Common myeloid progenitor, CD34-positive (primary cell): ENCODE measurements at regions not wholly inside any gene's neighbourhood (a gene's known extent, or its start where the extent isn't known, plus 50 kb on each side); places are given as distances from the start of the nearest gene placed in this dataset.

ENCODE experiments used
- CTCF ChIA-PET: fragments of 350-600 bp; sonication (Branson Sonifier 250); formaldehyde crosslinking; loops from one replicate; lab custom pipeline; 2021; ENCODE audit warnings: antibody characterized with exemption; lab: Charles Lee
- POLR2A ChIA-PET: fragments of 350-600 bp; sonication (Branson Sonifier 250); formaldehyde crosslinking; loops from one replicate; lab custom pipeline; 2021; ENCODE audit warnings: antibody characterized with exemption; lab: Charles Lee
- DNase-seq, 3 donors: peaks; one replicate each; pipeline versions ENCODE4 v3.0.0 to v3.0.0-alpha.2; 2013
- H3K27ac ChIP-seq, 2 experiments: 1 replicate in 1 of 2; 2 replicates in 1 of 2; pipeline ENCODE4 v1.7.0; 2013; ENCODE audit warnings: inconsistent platforms in 2 of 2, low read length in 2 of 2, mild to moderate bottlenecking in 2 of 2, low read depth in 1 of 2, moderate library complexity in 1 of 2; ENCODE audit not compliant: severe bottlenecking in 2 of 2, insufficient read depth in 1 of 2, poor library complexity in 1 of 2
- H3K27me3 ChIP-seq, 5 experiments: replicated peaks in 2 of 5; 1 replicate in 3 of 5; 2 replicates in 2 of 5; pipeline versions ENCODE4 v1.6.1 to v1.7.0; 2013; ENCODE audit warnings: low read length in 4 of 5, mild to moderate bottlenecking in 2 of 5, moderate library complexity in 2 of 5, inconsistent platforms in 1 of 5; ENCODE audit not compliant: insufficient read depth in 5 of 5, control insufficient read depth in 4 of 5
- H3K36me3 ChIP-seq, 4 experiments: 1 replicate in 2 of 4; 2 replicates in 2 of 4; pipeline versions ENCODE4 v1.6.1 to v1.7.0; 2013; ENCODE audit warnings: low read length in 3 of 4, control low read depth in 1 of 4, mild to moderate bottlenecking in 1 of 4; ENCODE audit not compliant: control insufficient read depth in 4 of 4, insufficient read depth in 4 of 4
- H3K4me1 ChIP-seq, 4 experiments: 1 replicate in 3 of 4; 2 replicates in 1 of 4; pipeline versions ENCODE4 v1.6.1 to v1.7.1; 2013; ENCODE audit warnings: low read length in 3 of 4, mild to moderate bottlenecking in 3 of 4, control low read depth in 1 of 4, inconsistent platforms in 1 of 4, moderate library complexity in 1 of 4; ENCODE audit not compliant: control insufficient read depth in 4 of 4, insufficient read depth in 4 of 4; ENCODE audit errors: control extremely low read depth in 1 of 4
- H3K4me3 ChIP-seq, 7 experiments: 1 replicate in 4 of 7; 2 replicates in 3 of 7; pipeline versions ENCODE4 v1.5.1 to v1.7.0; 2013; ENCODE audit warnings: mild to moderate bottlenecking in 7 of 7, low read length in 6 of 7, moderate library complexity in 6 of 7, inconsistent platforms in 2 of 7, low read depth in 2 of 7, control low read depth in 1 of 7; ENCODE audit not compliant: insufficient read depth in 4 of 7, control insufficient read depth in 1 of 7; ENCODE audit errors: extremely low read depth in 1 of 7
- H3K9me3 ChIP-seq, 5 experiments: 1 replicate in 4 of 5; 2 replicates in 1 of 5; pipeline versions ENCODE4 v1.6.1 to v1.7.1; 2013; ENCODE audit warnings: low read length in 4 of 5, mild to moderate bottlenecking in 2 of 5, inconsistent platforms in 1 of 5, low read depth in 1 of 5, moderate library complexity in 1 of 5; ENCODE audit not compliant: control insufficient read depth in 4 of 5, insufficient read depth in 2 of 5; ENCODE audit errors: control extremely low read depth in 1 of 5
- WGBS: methylation state at CpG from one replicate; pipeline ENCODE4 v1.1.5; 2013; ENCODE audit not compliant: insufficient coverage; 5-methylcytosine and 5-hydroxymethylcytosine counted together

DNA sequence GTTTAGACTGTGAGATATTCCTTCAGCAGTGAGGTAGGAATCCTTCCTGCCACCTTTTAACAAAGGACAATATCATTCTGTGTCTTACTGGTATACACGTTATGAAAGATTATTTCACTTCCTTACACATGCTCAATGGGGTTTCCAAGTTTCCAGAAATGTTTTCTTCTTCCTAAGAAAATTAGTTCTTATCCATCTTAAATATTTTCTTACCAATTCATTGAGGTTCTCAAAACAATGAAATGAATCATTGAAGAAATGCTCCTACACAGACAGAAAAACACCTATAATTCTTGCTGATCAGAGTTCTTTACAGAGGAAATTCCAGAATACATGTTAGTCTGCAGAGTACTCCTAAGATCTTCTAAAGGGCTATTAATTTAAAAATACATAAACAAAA is 51.4 kb upstream of the SEC61G start:
- ChIA-PET CTCF (no interaction called here), POLR2A (no interaction called here)
- Histone ChIP-seq H3K4me1 (peaks cover 0 to 7% (median 3%) of the 10 kb centered on the region in 4 experiments), H3K27ac (no peak overlapping the region), H3K27me3 (no peaks in the 10 kb centered on the region), H3K9me3 (no peaks in the 10 kb centered on the region), H3K36me3 (no peaks in the 10 kb centered on the region), H3K4me3 (no peak overlapping the region)
- DNase-seq, result no peak
- no CpG with 5 or more reads among the region's 1 CpG for WGBS

DNA sequence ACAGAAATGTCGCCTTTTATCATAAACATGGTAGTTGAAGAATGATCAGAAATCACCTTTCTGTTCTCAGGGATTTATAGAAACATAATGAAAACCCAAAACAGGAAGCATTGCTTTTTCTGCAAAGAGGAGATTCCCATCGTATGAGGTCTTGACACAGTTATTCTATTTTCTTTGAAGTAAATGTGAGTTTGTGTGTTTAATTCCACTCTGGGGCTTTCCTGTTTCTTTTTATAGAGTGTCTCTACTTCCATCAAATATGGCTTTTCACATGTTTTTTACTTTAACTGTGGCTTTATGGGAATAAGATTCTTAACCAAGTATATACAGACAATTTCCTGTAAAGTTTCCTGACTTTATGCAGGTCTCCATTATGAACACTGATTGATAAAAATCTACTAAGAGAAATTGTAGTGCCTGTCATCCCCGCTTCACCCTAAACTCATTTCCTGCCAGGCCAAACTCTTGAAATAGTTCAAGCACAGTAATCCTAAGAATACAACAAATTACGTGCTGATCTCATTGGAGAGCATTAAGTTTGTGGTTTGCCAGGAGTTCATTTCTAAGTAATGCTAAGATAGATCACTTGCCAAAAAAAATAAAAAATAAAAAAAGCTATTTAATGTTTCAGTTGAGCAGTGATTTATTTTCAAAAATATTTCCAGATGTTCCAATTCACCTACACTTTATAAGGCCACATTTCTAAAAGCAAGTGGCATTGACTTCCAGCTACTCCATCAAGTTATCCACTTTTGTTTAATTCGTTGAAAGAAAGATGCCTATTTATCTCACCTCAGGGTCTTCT is 52.2 kb upstream of the SEC61G start:
- no peak for DNase-seq

GRCh38 chr7:54811846-54812254 is 52.8 kb upstream of the SEC61G start:
- Histone ChIP-seq H3K27me3 (no peaks in the 10 kb centered on the region), H3K27ac (no peak overlapping the region), H3K9me3 (no peaks in the 10 kb centered on the region), H3K4me3 (no peak overlapping the region), H3K36me3 (no peaks in the 10 kb centered on the region), H3K4me1 (peaks cover 0 to 7% (median 3%) of the 10 kb centered on the region in 4 experiments)
- no peak for DNase-seq
- CTCF ChIA-PET, result no interaction called here
- WGBS, result 87% methylated on average over 7 of the region's 8 CpGs
- POLR2A ChIA-PET, result no interaction called here

More for the DNA sequence above, 52.2 kb upstream of the SEC61G start:
- Histone ChIP-seq H3K27me3 (no peaks in the 10 kb centered on the region), H3K27ac (no peak overlapping the region), H3K9me3 (no peaks in the 10 kb centered on the region), H3K4me3 (no peak overlapping the region), H3K4me1 (peaks cover 0 to 7% (median 3%) of the 10 kb centered on the region in 4 experiments), H3K36me3 (no peaks in the 10 kb centered on the region)
- POLR2A ChIA-PET, result no interaction called here
- CTCF ChIA-PET, result no interaction called here
- 100% methylated on average over 1 of the region's 5 CpGs for WGBS

DNA sequence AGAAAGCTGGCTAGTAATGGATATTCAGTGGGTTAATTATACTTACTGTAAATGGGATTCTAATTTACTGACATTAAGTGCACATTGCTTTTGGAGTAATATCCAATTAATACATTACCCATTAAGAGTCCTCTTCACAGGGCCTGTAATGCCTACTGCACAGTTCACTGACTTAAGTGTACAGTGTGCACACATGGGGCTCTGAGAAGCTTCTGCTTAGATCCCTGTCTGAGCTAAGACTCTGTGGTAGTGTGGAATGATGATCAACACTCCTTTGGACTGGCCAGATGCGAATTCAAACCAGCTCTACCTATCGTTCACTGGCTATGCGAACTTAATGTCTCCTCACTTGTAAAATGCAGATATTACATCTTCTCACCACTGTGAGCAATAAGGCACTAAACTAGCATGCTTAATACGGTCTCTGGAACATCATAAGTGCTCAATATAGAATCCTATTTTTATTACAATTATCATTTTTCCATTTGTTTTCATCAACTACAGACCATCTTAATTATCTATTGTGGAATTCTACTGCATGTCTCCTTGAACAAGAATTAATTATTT is 53.8 kb upstream of the SEC61G start:
- peaks cover 0 to 7% (median 3%) of the 10 kb centered on the region in 4 experiments for H3K4me1 ChIP-seq
- ChIA-PET CTCF (interaction anchor here (0.9 kb wide), 1 partner anchor 15 kb away, joined by 3 read pairs; no protein-coding TSS in a partner anchor), POLR2A (no interaction called here)
- H3K27me3 ChIP-seq, result no peaks in the 10 kb centered on the region
- H3K27ac ChIP-seq, result no peak overlapping the region
- H3K4me3 ChIP-seq, result no peak overlapping the region
- H3K36me3 ChIP-seq, result no peaks in the 10 kb centered on the region
- DNase-seq, result no peak
- 100% methylated on average over 4 of the region's 4 CpGs for WGBS
- no peaks in the 10 kb centered on the region for H3K9me3 ChIP-seq

DNA sequence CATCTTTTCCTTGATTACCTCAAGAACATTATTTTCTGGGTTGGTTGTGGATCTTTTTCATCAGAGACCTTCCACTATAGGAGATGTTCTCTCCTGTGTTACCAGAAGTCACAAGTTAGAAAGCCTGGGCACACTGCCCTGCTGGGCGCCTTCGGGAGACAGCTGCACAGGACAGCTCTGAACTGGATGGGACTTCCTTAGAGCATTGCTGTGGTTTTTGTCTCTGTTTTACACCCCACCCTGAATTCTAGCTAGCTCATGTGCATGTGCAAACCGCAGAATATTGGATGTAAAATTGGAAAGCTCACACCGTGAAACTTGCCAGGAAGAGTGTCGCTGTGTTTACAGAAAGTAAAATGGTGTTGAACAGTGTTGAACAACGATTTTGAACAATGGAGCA is 54.4 kb upstream of the SEC61G start:
- Histone ChIP-seq H3K27me3 (no peaks in the 10 kb centered on the region), H3K9me3 (no peaks in the 10 kb centered on the region), H3K36me3 (no peaks in the 10 kb centered on the region), H3K27ac (no peak overlapping the region), H3K4me1 (peaks cover 0 to 7% (median 3%) of the 10 kb centered on the region in 4 experiments), H3K4me3 (no peak overlapping the region)
- no peak for DNase-seq
- 67% methylated on average over 6 of the region's 6 CpGs for WGBS
- ChIA-PET CTCF (no interaction called here), POLR2A (no interaction called here)

GRCh38 chr7:54814401-54814800 is 55.4 kb upstream of the SEC61G start:
- Histone ChIP-seq H3K4me3 (no peak overlapping the region), H3K27me3 (no peaks in the 10 kb centered on the region), H3K27ac (no peak overlapping the region), H3K9me3 (no peaks in the 10 kb centered on the region), H3K36me3 (no peaks in the 10 kb centered on the region), H3K4me1 (peaks cover 0 to 7% (median 3%) of the 10 kb centered on the region in 4 experiments)
- WGBS, result 90% methylated on average over 4 of the region's 5 CpGs
- no peak for DNase-seq
- POLR2A ChIA-PET, result no interaction called here
- CTCF ChIA-PET, result no interaction called here

DNA sequence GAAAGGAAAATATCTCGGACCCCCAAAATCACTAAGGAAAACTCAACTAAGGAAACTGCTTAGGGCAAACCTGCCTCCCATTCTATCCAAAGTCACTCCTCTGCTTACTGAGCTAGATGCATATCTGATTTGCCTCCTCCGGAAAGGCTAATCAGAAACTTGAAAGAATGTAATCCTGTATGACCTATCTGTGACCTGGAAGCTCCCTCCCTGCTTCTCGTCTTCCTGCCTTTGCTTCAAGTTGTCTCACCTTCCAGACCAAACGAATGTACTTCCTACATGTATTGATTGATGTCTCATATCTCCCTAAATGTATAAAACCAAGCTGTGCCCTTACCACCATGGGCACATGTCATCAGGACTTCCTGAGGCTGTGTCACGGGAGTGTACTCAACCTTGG is 58.1 kb upstream of the SEC61G start:
- no peak for DNase-seq
- H3K9me3 ChIP-seq, result no peaks in the 10 kb centered on the region
- ChIA-PET POLR2A (no interaction called here), CTCF (interaction anchor here (1.0 kb wide), 1 partner anchor 28 kb away, joined by 3 read pairs; no protein-coding TSS in a partner anchor)
- no peak overlapping the region for H3K4me3 ChIP-seq
- 68% methylated on average over 4 of the region's 5 CpGs for WGBS
- H3K27ac ChIP-seq, result no peak overlapping the region
- H3K36me3 ChIP-seq, result no peaks in the 10 kb centered on the region
- peaks cover 0 to 6% (median 2%) of the 10 kb centered on the region in 4 experiments for H3K4me1 ChIP-seq
- peaks cover 0 to 2% (median 0%) of the 10 kb centered on the region in 5 experiments for H3K27me3 ChIP-seq
